Kidney epithelial cell (primary cell): ENCODE measurements at regions not wholly inside any gene's neighbourhood (a gene's known extent, or its start where the extent isn't known, plus 50 kb on each side); places are given as distances from the start of the nearest gene placed in this dataset.
"Not testable (repeated sequence)": the region's sequence is repeated elsewhere in the genome, so short reads cannot be mapped to it uniquely, and the experiment has no call there.

ENCODE experiments used
- DNase-seq: peaks from one replicate; pipeline ENCODE4 v3.0.0-alpha.2; 2010; ENCODE audit warnings: low read depth
- H3K27me3 ChIP-seq: 2 replicates; pipeline ENCODE4 v1.6.0; 2011; ENCODE audit warnings: low read length; ENCODE audit not compliant: control insufficient read depth, insufficient read depth
- H3K36me3 ChIP-seq: 2 replicates; pipeline ENCODE4 v1.5.1; 2011; ENCODE audit warnings: low read length; ENCODE audit not compliant: control insufficient read depth, insufficient read depth
- H3K4me3 ChIP-seq: 2 replicates; pipeline ENCODE4 v1.5.1; 2011; ENCODE audit warnings: low read depth, mild to moderate bottlenecking, control low read depth, low read length
- CTCF ChIP-seq: IDR thresholded peaks from 2 replicates; pipeline ENCODE4 v1.5.1; 2011; ENCODE audit warnings: mild to moderate bottlenecking, moderate library complexity, low read length, control low read depth, inconsistent platforms; ENCODE audit not compliant: insufficient read depth, poor library complexity, severe bottlenecking

GRCh38 chr14:89669193-89669592 is 252.2 kb upstream of the FOXN3 start:
- DNase-seq, result no peak
- Histone ChIP-seq H3K27me3 (no peaks in the 10 kb centered on the region), H3K4me3 (no peak overlapping the region), H3K36me3 (no peaks in the 10 kb centered on the region)
- TF ChIP-seq CTCF, result no peak

GRCh38 chr14:89667983-89668382 is 250.9 kb upstream of the FOXN3 start:
- TF ChIP-seq CTCF, result no peak
- no peaks in the 10 kb centered on the region for H3K36me3 ChIP-seq
- DNase-seq, result peak; percentile 5
- H3K4me3 ChIP-seq, result no peak overlapping the region
- no peaks in the 10 kb centered on the region for H3K27me3 ChIP-seq

- not testable (repeated sequence) for DNase-seq, H3K4me3 ChIP-seq, H3K36me3 ChIP-seq, H3K27me3 ChIP-seq
These were observed 248.5 kb upstream of the FOXN3 start for GRCh38 chr14:89665300-89666081.

- Histone ChIP-seq H3K36me3 (no peaks in the 10 kb centered on the region), H3K4me3 (no peak overlapping the region), H3K27me3 (no peaks in the 10 kb centered on the region)
- no peak for TF ChIP-seq CTCF
- DNase-seq, result no peak
These were observed 244.4 kb upstream of the FOXN3 start for GRCh38 chr14:89661392-89661791.

GRCh38 chr14:89660625-89661233 is 243.7 kb upstream of the FOXN3 start:
- H3K27me3 ChIP-seq, H3K36me3 ChIP-seq, DNase-seq, H3K4me3 ChIP-seq: not testable (repeated sequence)

GRCh38 chr14:89660166-89660565 is 243.1 kb upstream of the FOXN3 start:
- DNase-seq, result no peak
- no peaks in the 10 kb centered on the region for H3K27me3 ChIP-seq
- no peak for TF ChIP-seq CTCF
- H3K36me3 ChIP-seq, result no peaks in the 10 kb centered on the region
- no peak overlapping the region for H3K4me3 ChIP-seq
